ELF-1 (cell line): ENCODE measurements at regions not wholly inside any gene's neighbourhood (a gene's known extent, or its start where the extent isn't known, plus 50 kb on each side); places are given as distances from the start of the nearest gene placed in this dataset.
"Not testable (repeated sequence)": the region's sequence is repeated elsewhere in the genome, so short reads cannot be mapped to it uniquely, and the experiment has no call there.

Experiments
- DNase-seq: peaks from one replicate; pipeline ENCODE4 v3.0.0-alpha.2; 2016; ENCODE audit warnings: low read depth, low spot score

DNA sequence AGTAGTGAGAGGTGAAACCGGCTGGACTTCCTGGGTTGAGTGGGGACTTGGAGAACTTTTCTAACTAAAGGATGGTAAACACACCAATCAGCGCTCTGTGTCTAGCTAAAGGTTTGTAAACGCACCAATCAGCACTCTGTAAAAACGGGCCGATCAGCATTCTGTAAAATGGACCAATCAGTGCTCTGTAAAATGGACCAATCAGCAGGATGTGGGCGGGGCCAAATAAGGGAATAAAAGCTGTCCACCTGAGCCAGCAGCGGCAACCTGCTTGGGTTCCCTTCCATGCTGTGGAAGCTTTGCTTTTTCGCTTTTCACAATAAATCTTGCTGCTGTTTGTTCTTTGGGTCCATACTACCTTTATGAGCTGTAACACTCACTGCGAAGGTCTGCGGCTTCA, 621.2 kb downstream of the JRKL start:
- DNase-seq, result not testable (repeated sequence)

DNA sequence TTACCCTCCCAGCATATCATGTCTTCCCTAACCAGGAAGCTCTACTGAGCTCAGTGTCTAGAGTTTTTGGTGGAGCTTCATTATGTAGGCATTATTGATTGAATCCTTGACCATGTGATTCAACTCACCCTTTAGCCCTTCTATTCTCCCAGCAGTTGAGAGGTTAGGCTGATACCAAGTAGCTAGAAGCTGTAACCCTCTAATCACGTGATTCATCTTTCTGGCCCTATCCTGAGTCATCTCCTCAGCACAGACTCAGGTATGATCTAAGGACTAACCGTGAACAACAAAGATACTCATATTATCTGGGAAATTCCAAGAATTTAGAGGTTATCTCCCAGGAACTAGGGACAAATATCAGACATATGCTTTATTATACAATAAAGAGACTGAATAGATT, 625.5 kb downstream of the JRKL start:
- no peak for DNase-seq

DNA sequence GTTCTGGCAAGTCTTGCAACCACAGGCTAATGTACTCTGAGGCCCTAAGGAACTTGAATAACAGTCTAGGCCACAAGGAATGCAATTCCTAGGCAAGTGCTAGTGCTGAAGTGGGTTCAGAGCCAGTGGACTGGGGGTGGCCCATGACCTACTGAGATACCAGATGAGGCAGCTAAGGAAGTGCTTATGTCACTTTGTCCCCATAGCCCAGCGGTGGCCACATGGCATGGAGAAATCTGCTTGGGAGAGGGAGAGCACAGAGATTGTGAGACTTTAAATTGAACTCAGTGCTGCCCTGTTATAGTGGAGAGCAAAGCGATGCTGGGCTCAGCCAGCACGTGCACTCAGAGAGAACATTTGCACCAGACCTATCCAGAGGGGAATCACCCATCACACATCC, 629.5 kb downstream of the JRKL start:
- DNase-seq, result no peak

DNA sequence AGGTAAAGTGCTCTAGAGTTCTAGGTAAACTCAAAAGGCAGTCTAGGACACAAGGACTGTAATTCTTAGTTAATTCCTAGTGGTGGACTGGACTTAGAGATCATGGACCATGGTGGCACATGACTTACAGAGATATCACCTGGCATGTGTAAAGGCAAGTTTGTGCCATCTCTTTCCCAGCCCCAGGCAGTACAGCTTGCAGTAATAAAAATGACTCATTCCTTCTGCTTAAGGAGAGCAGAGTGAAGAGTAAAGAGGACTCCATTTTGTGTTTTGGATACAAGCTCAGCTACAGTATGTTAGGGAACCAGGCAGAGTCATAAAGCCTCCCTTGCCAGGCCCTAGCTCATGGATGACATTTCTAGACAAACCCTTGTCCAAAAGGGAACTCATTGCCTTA, 629.9 kb downstream of the JRKL start:
- no peak for DNase-seq

DNA sequence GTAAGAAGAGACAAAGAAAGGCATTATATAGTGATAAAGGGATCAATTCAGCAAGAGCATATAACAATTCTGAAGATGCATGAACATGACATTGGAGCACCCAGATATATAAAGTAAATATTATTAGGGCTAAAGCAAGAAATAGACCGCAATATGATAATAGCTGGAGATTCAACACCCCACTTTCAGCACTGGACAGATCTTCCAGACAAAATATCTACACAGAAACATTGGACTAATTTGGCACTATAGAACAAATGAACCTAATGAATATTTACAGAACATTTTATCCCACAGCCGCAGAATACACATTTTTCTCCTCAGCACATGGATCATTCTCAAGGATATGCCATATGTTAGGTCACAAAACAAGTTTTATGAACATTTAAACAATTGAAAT, 633.1 kb downstream of the JRKL start:
- no peak for DNase-seq

DNA sequence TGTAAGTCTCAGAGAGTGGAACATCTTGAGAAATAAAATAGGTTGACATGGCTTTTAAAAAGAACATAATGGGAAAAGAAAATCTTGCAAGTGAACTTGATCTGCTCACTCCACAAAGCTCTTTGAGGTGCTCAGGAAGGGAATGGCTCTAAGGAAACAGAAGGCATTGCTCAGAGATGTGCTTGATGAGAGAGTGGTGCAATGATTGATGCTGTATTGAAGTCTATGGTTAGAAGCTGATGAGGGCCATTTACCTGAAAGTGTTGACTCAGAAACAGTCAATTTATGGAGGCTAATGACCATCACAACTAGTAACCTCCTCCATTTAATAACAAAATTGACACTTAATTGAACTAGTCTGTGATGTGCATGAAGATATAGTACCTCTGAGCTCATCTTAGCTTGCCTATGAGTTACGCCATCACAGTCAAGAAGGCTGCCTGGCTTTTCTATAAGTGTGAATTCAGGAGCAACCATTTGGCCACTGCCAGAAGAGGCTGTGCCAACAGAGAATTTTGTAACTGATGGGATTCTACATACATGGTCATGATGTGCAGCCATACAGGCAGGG, 639.1 kb downstream of the JRKL start:
- no peak for DNase-seq

DNA sequence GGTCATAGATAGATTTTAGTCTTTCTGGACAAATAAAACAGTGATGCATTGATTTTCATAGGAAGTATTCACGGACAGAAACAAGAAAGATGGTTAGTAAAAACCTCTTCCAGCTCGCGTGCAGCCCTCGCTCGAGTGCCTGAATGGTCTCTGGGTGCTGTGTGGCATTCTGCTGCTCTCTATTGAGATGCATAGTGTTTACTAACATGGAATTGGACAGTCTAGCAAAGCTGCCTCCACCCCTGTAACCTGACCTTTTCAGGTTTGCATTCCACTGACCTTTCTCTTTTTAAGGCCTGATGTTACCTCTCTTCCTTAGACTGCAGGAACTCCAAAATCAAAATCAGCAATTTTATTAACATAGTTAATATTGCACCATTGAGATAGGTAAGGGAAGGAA, 643.4 kb downstream of the JRKL start:
- peak; percentile 5 for DNase-seq

DNA sequence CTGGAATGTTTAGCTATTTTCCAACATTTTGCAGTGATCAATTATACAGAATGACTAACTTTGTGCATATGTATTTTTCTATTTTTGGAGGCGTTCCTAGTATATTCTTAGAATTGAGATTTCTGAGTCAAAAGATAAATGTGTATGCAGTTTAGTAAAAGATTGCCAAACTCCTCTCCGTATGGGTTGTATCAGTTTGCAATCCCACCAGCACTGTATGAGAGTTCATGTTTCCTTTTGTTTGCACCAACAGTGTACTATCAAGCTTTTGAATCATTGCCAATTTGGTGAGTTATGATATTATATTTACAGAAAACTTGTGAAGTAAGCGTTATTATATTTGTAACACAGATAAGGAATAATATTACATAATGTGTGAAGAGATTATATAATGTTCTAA, 658.7 kb downstream of the JRKL start:
- DNase-seq, result no peak

DNA sequence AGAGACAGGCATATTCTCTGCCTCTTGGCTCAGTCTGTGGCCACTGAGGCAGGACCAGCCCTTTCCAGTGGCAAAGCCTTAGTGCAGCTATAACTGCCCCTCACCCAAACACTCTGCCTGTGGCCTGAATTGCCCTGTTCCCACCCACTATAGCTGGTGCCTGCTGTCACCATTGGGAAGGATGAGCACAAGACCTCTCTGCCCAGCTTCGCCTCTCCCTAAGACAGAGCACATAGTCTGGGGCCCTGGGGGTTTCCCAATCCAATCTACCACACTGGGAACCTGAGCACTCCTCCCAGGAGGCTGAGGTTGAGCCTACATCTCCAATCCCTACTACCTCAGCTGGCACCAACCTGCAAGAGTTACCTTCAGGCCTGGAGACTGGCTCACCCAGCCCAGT, 670.4 kb downstream of the JRKL start:
- no peak for DNase-seq

DNA sequence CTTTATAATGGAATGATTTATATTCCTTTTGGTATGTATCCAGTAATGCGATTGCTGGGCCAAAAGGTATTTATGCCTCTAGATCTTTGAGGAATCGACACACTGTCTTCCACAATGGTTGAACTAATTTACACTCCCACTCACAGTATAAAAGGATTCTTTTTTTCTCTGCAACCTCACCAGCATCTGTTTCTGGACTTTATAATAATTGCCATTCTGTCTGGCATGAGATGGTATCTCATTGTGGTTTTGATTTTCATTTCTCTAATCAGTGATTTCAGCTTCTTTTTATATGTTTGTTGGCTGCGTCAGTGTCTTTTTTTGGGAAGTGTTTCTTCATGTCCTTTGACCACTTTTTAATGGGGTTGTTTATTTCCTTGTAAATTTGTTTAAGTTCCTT, 679.3 kb downstream of the JRKL start:
- DNase-seq, result no peak

DNA sequence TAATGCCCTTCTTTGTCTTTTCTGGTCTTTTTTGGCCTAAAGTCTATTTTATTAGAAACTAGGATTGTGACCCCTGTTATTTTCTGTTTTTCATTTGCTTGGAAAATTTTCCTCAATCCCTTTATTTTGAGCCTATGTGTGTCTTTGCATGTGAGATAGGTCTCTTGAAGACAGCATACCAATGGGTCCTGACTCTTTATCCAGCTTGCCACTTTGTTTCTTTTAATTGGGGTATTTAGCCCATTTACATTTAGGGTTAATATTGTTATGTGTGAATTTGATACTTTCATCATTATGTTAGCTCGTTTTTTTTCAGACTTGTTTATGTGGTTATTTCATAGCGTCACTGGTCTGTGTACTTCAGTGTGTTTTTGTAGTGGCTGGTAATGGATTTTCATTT, 682.6 kb downstream of the JRKL start:
- DNase-seq, result no peak

DNA sequence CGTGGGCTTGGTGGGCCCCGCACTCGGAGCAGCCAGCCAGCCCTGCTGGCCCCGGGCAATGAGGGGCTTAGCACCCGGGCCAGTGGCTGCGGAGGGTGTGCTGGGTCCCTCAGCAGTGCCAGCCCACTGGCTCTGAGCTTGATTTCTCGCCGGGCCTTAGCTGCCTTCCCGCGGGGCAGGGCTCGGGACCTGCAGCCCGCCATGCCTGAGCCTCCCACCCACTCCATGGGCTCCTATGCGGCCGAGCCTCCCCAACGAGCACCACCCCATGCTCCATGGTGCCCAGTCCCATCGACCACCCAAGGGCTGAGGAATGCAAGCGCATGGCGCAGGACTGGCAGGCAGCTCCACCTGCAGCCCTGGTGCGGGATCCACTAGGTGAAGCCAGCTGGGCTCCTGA, 686.9 kb downstream of the JRKL start:
- not testable (repeated sequence) for DNase-seq

DNA sequence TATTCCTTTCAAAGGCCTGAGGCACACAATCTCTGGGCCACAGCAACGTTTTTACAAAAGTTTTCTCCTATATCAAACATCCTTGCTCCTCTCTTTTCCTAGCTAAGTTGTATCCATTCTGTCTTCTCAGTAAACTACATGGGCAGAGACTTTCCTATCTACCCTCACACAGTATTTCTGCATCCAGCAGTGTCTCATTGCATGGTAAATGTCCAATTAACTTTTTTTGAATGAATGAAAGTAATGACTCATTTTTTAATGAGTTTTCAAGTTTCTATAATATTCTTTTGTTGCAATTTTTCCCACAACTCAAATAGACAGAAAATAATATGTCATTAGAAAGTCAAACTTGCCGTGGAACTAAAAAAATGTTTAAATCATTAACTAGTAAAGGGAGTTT, 688.6 kb downstream of the JRKL start:
- no peak for DNase-seq

DNA sequence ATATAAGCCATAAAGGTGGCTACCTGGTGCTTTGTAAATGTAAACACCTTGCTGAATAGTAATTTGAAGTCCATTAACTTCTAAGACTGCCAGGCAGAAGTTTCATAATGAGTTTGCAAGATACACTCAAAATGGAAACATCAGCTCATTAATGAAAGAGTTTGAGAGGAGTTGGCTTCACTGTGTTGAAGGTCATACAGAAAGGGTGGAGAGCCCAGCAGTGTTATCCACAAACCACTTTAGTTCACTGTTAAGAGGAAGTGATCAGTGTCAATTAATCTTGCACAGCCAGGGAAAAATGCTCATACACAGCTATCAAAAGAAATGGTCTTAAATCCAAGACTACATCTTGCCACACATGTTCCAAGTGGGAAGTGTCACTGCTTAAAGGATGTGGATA, 689.4 kb downstream of the JRKL start:
- no peak for DNase-seq

DNA sequence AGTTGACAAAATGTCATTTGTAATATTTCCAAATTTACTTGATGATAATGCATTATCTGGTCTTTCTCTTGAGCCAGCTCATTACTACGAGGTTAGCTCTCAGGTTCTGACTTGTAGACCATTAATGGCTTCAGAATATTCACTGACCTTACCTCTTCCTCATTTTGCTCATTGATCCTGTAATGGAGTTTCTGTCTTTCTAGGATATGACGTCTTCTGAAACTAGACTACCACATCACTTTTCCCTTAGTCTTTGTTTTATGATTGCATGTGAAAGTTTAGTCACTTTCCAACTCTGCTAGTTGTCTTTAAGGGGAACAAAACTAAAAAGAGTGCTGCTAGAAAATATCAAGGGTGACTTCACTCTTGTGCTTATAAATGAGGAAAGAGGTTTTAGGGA, 697.6 kb downstream of the JRKL start:
- no peak for DNase-seq

DNA sequence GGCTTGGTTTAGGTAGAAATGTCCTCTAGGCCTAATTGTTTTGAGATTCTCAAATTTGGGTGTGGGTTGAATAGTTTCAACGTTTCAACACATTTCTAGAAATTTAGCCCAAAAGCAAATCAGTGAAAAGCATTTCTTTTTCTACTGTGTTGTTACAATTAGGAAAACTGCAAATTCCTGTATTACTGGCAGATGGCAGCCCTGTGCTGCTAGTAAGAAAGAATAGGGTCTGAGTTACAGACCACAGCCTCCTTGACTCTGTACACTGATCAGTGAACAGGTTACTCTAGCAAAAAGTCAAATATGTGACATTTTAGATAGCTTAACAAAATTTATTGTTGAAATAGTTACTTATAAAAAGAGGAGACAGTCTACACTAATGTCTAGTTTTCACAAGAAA, 703.0 kb downstream of the JRKL start:
- no peak for DNase-seq

DNA sequence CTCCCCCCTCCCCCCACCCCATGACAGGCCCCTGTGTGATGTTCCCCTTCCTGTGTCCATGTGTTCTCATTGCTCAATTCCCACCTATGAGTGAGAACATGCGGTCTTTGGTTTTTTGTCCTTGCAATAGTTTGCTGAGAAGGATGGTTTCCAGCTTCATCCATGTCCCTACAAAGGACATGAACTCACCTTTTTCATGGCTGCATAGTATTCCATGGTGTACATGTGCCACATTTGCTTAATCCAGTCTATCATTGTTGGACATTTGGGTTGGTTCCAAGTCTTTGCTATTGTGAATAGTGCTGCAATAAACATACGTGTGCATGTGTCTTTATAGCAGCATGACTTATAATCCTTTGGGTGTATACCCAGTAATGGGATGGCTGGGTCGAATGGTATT, 712.4 kb downstream of the JRKL start:
- not testable (repeated sequence) for DNase-seq

DNA sequence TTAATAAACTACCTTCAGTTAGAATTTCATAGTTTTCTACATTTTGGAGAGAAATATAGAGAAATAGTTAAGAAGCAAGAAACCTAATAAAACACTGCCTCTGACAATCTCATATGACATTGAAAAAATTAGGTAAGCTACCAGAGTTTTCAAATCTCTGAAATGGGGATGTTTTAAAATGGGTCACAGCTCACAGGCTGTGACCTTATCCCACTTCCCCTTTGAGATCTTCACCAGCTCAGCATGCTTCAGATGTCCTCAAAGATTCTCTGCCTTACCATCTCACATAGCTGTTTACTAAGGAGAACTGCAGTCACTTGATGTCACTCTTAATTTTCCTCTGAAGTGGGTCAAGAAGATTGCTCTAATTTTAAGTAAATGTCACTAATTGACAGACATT, 717.8 kb downstream of the JRKL start:
- DNase-seq, result no peak

DNA sequence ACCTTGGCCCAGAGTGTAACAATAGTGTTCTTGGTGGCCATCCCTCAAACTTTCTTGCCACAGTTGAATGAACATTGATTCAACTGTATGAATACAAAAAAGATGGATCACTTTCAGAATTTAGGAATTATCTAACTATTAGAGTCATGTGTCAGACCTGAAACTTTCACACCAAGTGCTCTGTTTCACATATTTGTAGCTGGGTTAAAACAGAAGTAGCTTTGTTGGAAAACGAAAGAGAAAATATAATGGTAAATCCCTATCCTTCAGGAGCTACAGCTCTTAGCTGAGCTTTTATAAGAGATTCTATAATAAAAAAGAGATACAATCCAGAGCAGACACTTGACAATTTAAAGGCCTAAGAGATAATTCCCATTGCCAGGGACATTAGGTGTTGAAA, 719.3 kb downstream of the JRKL start:
- DNase-seq, result no peak

DNA sequence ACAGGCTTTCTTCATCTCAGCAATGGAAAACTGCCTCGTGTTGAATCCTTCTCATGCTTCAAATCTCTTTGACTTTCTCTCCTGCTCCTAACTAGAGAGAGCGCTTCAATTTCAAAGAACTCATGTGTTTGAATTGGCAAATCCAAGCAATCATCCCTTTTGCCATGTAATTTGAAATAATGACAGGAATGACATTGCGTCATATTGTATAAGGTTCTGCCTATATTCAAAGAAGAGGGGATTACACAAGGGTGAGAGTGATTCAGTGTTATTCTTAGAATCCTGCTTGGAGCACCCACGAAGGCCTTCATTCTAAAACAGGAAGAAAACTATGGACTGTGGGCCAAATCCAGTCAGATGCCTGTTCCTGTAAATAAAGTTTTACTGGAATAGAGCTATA, 720.6 kb downstream of the JRKL start:
- no peak for DNase-seq

DNA sequence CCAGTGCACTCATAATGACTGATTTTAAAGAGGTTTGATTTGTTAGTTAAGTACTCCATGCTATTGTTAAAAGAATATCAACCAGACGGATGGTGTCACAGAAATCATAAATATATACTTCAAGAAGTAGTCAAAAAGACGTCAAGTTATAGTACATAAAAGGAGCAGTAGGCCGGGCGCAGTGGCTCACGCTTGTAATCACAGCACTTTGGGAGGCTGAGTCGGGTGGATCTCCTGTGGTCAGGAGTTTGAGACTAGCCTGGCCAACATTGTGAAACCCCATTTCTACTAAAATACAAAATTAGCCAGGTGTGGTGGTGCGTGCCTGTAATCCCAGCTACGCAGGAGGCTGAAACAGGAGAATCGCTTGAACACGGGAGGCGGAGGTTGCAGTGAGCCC, 721.7 kb downstream of the JRKL start:
- DNase-seq, result no peak

DNA sequence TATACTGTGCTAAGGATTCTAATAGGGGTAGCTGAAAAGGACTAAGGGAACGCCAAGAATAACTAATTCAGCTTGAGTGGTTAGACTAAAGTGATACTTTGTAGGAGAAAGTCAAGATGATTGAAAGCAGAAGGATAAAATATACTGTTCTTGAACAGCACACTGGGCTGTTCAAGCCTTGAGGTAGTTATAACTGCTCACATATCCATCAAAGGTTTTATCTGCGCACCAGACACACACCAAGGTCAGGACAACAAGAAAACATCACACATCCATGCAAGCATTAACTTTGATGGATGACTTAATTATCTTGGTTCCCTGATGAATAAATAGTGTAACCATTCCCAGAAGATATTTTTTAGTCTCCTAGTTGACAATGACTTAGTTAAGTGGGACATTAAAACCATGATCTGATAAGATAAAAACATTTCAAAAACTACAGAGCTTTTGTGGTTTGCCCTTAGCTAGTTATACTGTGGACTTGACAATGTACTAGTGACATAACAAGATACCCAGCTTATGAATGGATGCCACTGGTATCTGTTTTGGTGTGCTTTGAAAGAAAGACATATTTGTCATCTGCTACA, 728.9 kb downstream of the JRKL start:
- no peak for DNase-seq

DNA sequence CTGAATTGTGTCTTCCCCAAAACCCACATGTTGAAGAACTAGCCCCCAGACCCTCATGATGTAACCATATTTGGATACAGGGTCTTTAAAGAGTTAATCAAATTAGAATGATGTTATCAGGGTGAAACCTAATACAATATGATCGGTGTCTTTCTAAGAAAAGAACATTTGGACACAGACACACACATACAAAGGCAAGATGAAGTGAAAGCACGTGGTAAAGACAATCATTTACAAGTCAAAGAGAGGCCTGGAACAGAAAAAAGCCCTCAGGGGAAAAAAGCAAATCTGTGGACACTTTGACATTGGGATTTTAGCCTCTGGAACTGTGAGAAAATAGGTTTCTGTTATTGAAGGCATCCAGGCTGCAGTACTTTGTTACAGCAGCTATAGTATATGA, 733.4 kb downstream of the JRKL start:
- peak; percentile 4 for DNase-seq

DNA sequence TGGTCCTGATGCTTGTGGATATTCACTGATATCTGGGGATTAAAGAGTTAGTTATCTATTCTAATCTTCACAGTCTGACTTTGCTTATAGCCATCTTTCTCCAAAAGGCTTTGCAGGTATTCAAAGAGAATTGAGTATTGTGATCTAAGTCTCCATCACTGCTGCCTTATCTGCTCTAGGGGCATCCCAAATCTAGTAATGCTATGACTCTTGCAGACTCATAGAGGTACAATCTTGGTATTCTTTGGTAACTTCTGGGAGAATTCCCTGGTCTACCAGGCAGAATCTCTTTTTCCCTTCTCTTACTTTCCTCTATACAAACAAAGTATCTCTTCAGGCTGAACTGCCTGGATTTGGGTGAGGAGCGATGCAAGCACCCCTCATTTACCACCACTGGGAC, 746.3 kb downstream of the JRKL start:
- no peak for DNase-seq
